ENCODE measurements at regions not wholly inside any gene's neighbourhood (a gene's known extent, or its start where the extent isn't known, plus 50 kb on each side); places are given as distances from the start of the nearest gene placed in this dataset.

DNA sequence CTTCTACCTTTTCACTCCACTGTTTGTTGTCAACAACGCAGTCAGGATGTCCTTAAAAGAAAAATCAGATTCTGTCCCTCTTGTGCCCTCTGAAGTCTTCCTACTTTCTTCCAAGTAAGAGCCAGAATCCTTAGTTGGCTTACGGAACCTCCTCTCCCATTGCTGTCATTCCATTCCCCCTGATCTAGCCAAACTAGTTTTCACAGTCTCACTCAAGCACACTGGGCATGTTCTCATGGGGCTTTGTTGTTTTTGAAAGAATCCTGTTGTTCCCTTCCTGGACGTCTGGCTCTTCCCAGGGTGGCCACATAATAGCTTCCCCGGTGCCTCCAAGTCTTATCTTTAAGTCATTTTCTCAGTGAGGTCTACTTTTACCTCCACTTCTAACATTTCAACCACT lies 158.6 kb upstream of the ELAC2 start:
- no peak for TF ChIP-seq CTCF (IDR thresholded peaks at IDR 0.05; ENCODE audit: insufficient read depth, low read length, poor library complexity, severe bottlenecking)
- TF ChIP-seq EZH2phosphoT487 (conservative IDR thresholded peaks at IDR 0.05; ENCODE audit: low read length): no peak

All from SU-DHL-6 (cell line).